ENCODE measurements at regions not wholly inside any gene's neighbourhood (a gene's known extent, or its start where the extent isn't known, plus 50 kb on each side); places are given as distances from the start of the nearest gene placed in this dataset.
"Not testable (repeated sequence)": the region's sequence is repeated elsewhere in the genome, so short reads cannot be mapped to it uniquely, and the experiment has no call there.

GRCh38 chr17:5770441-5771270 is 186.3 kb upstream of the NLRP1 start:
- H3K4me1 Mint-ChIP-seq (ENCODE audit: low read depth, unreplicated experiment), result peaks cover 6% of the 10 kb centered on the region
- DNase-seq, result no peak
- H3K27me3 Mint-ChIP-seq (ENCODE audit: unreplicated experiment), result peaks cover 5% of the 10 kb centered on the region
- H3K36me3 Mint-ChIP-seq (ENCODE audit: unreplicated experiment), result no peaks in the 10 kb centered on the region
- no peak overlapping the region for H3K4me3 Mint-ChIP-seq (ENCODE audit: unreplicated experiment)
- no peak for TF ChIP-seq CTCF (IDR thresholded peaks at IDR 0.05; ENCODE audit: partially characterized antibody, unreplicated experiment)
- peaks cover 6% of the 10 kb centered on the region for H3K9me3 Mint-ChIP-seq (ENCODE audit: unreplicated experiment)
- H3K27ac Mint-ChIP-seq (ENCODE audit: unreplicated experiment), result no peak overlapping the region

GRCh38 chr17:5771271-5771577 is 186.9 kb upstream of the NLRP1 start:
- H3K27ac Mint-ChIP-seq (ENCODE audit: unreplicated experiment); H3K9me3 Mint-ChIP-seq (ENCODE audit: unreplicated experiment); DNase-seq; H3K36me3 Mint-ChIP-seq (ENCODE audit: unreplicated experiment); H3K27me3 Mint-ChIP-seq (ENCODE audit: unreplicated experiment); H3K4me1 Mint-ChIP-seq (ENCODE audit: low read depth, unreplicated experiment); H3K4me3 Mint-ChIP-seq (ENCODE audit: unreplicated experiment): not testable (repeated sequence)

- H3K4me3 Mint-ChIP-seq (ENCODE audit: unreplicated experiment); DNase-seq; H3K4me1 Mint-ChIP-seq (ENCODE audit: low read depth, unreplicated experiment); H3K27ac Mint-ChIP-seq (ENCODE audit: unreplicated experiment); H3K9me3 Mint-ChIP-seq (ENCODE audit: unreplicated experiment); H3K27me3 Mint-ChIP-seq (ENCODE audit: unreplicated experiment); H3K36me3 Mint-ChIP-seq (ENCODE audit: unreplicated experiment): not testable (repeated sequence)
These were observed 187.7 kb upstream of the NLRP1 start for GRCh38 chr17:5772017-5772416.

- Mint-ChIP-seq H3K4me3 (ENCODE audit: unreplicated experiment) (no peak overlapping the region), H3K27ac (ENCODE audit: unreplicated experiment) (no peak overlapping the region)
These were observed 188.4 kb upstream of the NLRP1 start for GRCh38 chr17:5772720-5773119.

GRCh38 chr17:5773816-5774360 is 189.6 kb upstream of the NLRP1 start:
- no peak for DNase-seq
- Mint-ChIP-seq H3K27me3 (ENCODE audit: unreplicated experiment) (peaks cover 2% of the 10 kb centered on the region), H3K4me3 (ENCODE audit: unreplicated experiment) (no peak overlapping the region), H3K36me3 (ENCODE audit: unreplicated experiment) (no peaks in the 10 kb centered on the region), H3K27ac (ENCODE audit: unreplicated experiment) (no peak overlapping the region), H3K4me1 (ENCODE audit: low read depth, unreplicated experiment) (no peaks in the 10 kb centered on the region), H3K9me3 (ENCODE audit: unreplicated experiment) (peaks cover 1% of the 10 kb centered on the region)
- no peak for TF ChIP-seq CTCF (IDR thresholded peaks at IDR 0.05; ENCODE audit: partially characterized antibody, unreplicated experiment)

More at GRCh38 chr17:5772720-5773119, 188.4 kb upstream of the NLRP1 start:
- no peaks in the 10 kb centered on the region for H3K36me3 Mint-ChIP-seq (ENCODE audit: unreplicated experiment)
- peaks cover 2% of the 10 kb centered on the region for H3K4me1 Mint-ChIP-seq (ENCODE audit: low read depth, unreplicated experiment)
- DNase-seq, result no peak
- H3K9me3 Mint-ChIP-seq (ENCODE audit: unreplicated experiment), result peaks cover 4% of the 10 kb centered on the region
- no peak for TF ChIP-seq CTCF (IDR thresholded peaks at IDR 0.05; ENCODE audit: partially characterized antibody, unreplicated experiment)
- H3K27me3 Mint-ChIP-seq (ENCODE audit: unreplicated experiment), result peaks cover 3% of the 10 kb centered on the region

- no peak for TF ChIP-seq CTCF (IDR thresholded peaks at IDR 0.05; ENCODE audit: partially characterized antibody, unreplicated experiment)
- H3K9me3 Mint-ChIP-seq (ENCODE audit: unreplicated experiment), result peaks cover 1% of the 10 kb centered on the region
These were observed 190.8 kb upstream of the NLRP1 start for GRCh38 chr17:5775098-5775497.

More at GRCh38 chr17:5775098-5775497, 190.8 kb upstream of the NLRP1 start:
- Mint-ChIP-seq H3K27me3 (ENCODE audit: unreplicated experiment) (peaks cover 4% of the 10 kb centered on the region), H3K27ac (ENCODE audit: unreplicated experiment) (no peak overlapping the region), H3K36me3 (ENCODE audit: unreplicated experiment) (no peaks in the 10 kb centered on the region), H3K4me1 (ENCODE audit: low read depth, unreplicated experiment) (no peaks in the 10 kb centered on the region), H3K4me3 (ENCODE audit: unreplicated experiment) (no peak overlapping the region)
- DNase-seq, result no peak
